HG03378 (cell line): ENCODE measurements at regions not wholly inside any gene's neighbourhood (a gene's known extent, or its start where the extent isn't known, plus 50 kb on each side); places are given as distances from the start of the nearest gene placed in this dataset.

ENCODE experiments used
- ATAC-seq: cut with Tn5 transposase; IDR thresholded peaks from one replicate; pipeline ENCODE4 v1.9.1; 2021; ENCODE audit warnings: mild to moderate bottlenecking, moderate library complexity; ENCODE audit not compliant: unreplicated experiment

DNA sequence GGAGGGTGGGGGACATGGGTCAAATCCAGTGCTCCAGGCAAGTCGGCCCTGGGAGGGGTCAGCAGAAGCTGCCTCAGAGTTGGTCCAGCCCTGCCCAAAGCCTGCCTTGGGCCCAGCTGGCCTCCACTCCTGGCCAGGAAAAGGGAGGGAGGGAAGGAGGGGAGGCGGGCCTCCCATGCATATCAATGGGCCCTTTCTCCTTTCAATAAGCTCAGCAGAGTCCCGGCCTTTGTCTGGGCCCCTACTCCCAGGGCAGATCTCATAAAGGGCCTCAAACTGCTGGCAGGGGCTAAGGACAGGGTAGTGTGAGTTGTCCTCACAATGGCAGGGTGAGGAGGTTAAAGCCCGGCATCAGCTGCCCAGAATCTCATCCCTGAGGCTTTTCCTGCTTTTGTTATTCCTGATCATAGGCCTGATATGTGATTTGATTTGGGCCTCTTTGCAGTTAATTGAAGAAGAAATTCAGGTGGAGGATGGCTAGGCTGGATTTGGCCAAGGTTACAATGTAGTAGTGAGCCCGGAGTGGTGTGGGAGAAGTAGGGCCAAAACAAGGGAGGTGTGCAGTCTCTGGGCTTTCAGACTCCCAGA is 121.1 kb upstream of the ATP6AP2 start:
- ATAC-seq = no peak

DNA sequence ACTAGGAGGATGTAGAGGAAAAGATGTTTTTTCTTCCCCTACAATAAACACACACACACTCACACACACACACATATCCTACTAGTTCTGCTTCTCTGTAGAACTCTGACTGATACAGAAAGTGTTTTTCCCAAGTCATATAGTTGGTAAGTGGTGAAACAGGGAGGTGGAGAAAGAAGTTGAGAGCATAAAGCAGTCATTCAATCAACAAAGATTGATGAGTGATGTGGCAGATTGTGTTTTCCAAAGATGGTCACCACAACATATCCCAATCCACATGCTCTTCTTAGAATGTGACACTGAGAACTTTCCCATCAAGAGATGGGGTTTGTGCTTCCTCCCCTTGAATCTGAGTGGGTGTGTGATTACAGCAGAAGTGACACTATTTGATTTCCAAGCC is 123.4 kb upstream of the ATP6AP2 start:
- no peak for ATAC-seq

DNA sequence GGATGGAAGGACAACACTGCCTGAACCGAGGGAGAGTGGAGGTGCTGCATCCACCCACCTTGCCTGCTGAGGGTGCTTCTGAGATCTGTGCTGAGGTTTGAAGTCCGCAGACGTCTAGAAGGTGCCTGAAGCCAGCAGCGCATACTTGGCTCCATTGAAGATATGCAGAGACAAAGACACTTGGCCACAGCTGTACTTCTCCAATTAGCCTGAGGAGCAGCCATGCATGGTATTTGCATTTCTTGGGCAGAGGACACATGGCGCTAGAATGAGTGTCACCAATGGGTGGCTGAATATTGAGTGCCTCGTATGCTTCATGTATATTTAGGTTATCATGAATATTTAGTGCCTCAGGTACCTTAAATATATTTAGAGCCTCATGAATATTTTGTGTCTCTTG is 128.7 kb upstream of the ATP6AP2 start:
- ATAC-seq = no peak

DNA sequence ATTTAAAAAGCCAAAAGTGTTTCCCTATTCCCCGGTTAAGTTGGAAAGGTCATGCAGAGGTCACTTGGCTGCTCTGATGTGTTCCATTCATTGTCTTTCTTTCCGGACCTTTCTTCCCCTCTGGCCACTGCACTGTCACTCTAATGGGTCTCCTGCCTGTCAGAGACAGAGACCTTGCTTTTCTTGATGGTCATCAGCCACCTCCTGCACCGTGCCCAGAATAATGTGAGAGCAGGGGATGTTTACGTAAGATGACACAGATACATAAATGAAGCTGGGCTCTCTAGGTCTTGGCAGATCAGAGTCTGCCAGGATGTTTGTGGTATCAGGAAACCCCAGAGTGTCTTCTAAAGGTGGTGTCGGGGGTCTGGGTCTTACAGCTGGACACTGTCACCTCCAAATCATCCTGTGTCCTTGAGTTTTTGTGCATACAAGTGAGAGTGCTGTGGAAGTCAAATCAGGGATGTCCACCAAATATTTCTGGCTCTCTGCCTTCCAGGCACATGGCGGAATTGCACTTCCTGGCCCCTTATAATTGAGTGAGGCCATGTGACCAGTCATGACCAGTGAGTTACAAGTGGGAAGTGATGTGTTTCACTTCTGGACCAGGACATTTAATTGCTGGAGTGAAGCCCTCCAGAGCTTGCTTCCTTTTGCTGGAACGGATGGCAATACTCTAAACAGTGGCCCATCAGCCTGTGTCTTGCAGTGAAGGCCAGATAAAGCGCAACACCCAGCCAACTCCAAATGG is 130.6 kb upstream of the ATP6AP2 start:
- no peak for ATAC-seq

DNA sequence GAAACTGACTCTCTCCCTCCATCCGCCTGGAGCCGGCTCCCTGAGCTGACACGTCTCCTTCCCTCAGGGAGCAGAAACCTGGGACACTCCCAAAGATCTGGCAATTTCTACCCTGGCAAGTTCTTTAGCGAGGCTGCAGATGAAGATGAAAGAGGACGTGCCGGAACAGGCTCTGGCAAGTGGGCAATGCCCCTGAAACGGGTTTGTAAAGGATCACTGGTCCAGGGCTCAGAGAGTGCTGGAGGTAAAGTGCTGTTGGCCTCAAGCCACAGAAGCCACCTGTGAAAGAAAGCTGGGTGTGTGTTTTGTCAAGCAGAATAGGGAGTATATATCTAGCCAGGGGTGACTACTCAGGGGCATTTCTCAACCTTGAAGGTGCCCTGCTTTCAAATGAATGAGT is 131.4 kb upstream of the ATP6AP2 start:
- no peak for ATAC-seq

DNA sequence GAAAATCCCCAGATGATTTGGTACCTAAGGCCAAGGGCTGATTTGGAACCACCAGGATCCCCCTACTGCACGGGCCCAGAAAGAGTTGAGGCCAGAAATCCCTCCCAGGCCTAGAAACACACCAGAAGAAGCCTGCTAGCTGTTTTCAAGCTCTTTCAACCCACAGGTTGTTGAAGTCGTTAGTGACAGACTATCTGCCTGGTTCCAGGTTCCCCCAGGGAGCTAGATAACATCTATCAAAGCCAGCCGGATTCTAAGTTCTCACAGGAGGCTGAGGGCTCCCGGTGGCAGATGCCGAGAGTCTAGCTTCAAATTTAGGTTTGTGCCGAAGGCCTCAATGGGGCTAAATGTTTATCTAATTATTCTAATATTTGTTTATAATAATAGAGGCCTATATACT is 132.0 kb upstream of the ATP6AP2 start:
- ATAC-seq = no peak

GRCh38 chrX:40446921-40447320 is 133.8 kb upstream of the ATP6AP2 start:
- ATAC-seq = no peak

GRCh38 chrX:40445691-40446090 is 135.1 kb upstream of the ATP6AP2 start:
- ATAC-seq = no peak

DNA sequence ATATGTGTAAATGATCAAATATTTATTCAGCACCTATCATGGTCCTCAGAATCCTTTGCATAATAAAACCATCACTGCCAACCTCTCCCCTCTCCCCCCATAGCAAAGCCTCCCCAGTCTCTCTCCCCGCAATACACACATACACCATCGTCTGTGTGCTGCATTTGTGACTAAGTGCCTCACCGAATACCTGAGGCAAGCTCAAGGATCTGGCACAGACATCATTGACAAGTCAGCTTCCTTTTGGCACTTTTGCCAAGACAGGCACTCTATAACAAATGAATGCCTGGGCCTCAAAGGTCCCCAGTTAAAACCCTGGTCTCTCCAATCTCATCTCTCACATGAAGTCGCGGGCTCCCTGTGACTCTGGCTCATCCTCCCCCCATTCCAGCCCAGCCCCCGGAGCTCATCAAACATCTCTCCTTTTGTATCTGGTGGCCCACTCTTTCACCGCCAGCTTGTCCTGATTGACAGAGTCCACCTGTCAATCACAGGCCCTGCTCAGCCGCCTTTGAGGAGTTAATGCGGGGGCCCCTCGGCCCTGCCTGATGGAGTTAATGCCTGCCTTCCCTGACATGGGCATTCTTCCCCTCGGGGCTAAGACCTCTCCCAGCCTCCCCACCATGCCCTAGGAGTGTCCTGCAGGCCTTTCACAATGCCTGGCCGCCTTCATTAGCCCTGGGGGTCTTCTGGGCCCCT is 135.8 kb upstream of the ATP6AP2 start:
- no peak for ATAC-seq

- no peak for ATAC-seq
Observed at GRCh38 chrX:40444133-40444532, 136.6 kb upstream of the ATP6AP2 start.

GRCh38 chrX:40440866-40441265 is 139.9 kb upstream of the ATP6AP2 start:
- ATAC-seq = no peak

DNA sequence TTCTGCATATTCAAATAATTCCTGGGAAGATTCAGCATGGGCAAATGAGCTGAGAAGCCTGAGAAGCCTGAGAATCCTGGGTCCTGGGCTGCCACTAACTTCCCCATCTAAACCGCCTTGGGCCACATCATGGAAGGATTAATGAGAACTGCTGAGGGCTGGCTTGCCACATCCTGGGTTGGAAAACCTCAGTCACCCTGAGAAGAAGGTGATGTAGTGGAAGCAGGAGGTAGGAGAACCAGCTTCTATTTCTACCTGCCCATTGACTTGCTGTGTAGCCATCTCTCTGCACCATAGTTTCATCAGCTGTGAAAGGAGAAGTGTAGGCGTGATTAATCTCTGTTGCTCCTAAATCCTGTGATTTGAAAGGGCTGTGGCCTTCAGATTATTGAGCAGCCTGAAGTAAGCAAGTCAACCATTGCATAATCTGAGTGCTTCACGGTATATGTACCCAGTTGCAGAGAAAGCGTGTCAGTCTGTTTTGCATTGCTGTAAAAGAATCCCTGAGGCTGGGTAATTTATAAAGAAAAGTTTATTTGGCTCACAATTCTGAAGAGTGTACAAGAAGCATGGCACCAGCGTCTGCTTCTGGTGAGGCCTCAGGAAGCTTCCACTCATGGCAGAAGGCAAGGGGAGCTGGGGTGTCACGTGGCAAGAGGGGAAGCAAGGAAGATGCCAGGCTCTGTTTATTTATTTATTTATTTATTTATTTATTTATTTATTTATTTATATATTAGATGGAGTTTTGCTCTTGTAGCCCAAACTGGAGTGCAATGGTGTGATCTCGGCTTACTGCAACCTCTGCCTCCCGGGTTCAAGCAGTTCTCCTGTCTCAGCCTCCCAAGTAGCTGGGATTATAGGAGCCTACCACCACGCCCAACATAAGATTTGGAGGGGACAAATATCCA is 140.9 kb upstream of the ATP6AP2 start:
- no peak for ATAC-seq

GRCh38 chrX:40437348-40437747 is 143.4 kb upstream of the ATP6AP2 start:
- no peak for ATAC-seq

DNA sequence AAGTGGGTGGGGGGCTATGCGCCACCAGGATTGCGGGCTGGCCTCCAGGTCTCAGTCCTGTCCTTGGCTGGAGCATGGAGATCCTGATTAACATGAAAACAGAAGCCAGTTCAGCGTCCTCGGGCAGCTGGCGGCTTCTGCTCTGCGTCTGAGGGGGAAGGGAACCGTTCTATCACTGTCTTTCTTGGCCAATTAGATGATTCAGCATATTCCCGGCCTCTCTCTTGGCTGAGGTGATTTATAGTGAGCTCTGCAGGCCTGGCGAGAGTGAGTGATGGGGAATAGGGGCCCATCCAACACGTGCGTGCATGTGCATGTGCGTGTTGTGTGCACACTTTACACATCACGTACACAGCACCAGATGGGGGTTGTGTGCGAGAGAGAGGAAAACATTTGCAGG is 145.8 kb upstream of the ATP6AP2 start:
- no peak for ATAC-seq

DNA sequence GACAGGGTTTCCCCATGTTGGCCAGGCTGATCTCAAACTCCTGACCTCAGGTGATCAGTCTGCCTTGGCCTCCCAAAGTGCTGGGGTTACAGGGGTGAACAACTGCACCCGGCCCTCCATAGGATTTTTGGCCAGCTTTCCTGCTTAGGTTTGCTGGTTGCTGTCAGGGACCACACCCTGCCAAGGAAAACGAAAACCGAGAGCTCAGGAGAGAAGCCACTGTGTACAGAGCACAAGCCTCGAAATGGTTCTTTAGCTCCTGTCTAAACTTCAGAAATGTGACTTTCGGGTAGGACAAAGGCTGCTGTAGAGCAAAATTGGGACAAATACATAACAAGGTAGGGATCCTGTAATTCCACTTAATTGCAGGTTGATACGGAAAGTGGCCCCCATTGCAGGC is 146.3 kb upstream of the ATP6AP2 start:
- no peak for ATAC-seq

- no peak for ATAC-seq
Observed at GRCh38 chrX:40433160-40433559, 147.6 kb upstream of the ATP6AP2 start.

- no peak for ATAC-seq
Observed at GRCh38 chrX:40424259-40424658, 156.5 kb upstream of the ATP6AP2 start.

- ATAC-seq = no peak
Observed at GRCh38 chrX:40423299-40423698, 157.5 kb upstream of the ATP6AP2 start.

DNA sequence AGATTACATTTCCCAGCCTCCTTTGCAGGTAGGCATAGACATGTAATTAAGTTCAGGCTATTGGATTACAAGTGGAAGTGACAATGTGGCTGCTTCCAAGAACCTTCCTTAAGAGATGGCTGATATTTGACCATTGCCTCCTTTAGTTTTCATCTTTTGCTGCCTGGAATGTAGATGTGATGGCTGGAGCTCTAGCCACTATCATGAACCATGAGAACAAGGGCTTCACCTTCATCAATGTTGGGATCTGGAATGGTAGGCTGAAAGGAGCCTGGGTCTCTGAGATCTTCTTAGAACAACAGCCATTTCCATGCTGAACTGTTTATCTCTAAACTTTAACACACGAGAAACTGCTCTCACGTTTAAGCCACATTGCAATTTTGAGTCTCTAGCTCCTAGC is 158.7 kb upstream of the ATP6AP2 start:
- ATAC-seq = no peak

- ATAC-seq = no peak
Observed at GRCh38 chrX:40420899-40421729, 159.7 kb upstream of the ATP6AP2 start.
